Psoas muscle (tissue), 7 donors: ENCODE measurements at regions not wholly inside any gene's neighbourhood (a gene's known extent, or its start where the extent isn't known, plus 50 kb on each side); places are given as distances from the start of the nearest gene placed in this dataset.

Experiments
- ATAC-seq, 4 donors: fragments of 200-7000 bp; cut with Tn5 transposase; one replicate each; pipeline ENCODE4 v1.9.1; 2020; ENCODE audit warnings: moderate library complexity in 3 of 4, mild to moderate bottlenecking in 2 of 4
- DNase-seq, 2 donors: peaks; one replicate each; pipeline ENCODE4 v3.0.0-alpha.2; 2020
- H3K27ac ChIP-seq: fragments of 200-600 bp; one replicate; pipeline ENCODE4 v1.8.0; 2022
- H3K27me3 ChIP-seq, 3 donors: fragments of 200-600 bp in 1 of 3; one replicate each; pipeline versions ENCODE4 v1.6.1 to v1.8.0; 2013 to 2022; ENCODE audit warnings: low read length in 2 of 3, mild to moderate bottlenecking in 2 of 3, moderate library complexity in 1 of 3; ENCODE audit not compliant: insufficient read depth in 3 of 3
- H3K36me3 ChIP-seq, 2 donors: fragments of 200-600 bp in 1 of 2; one replicate each; pipeline versions ENCODE4 v1.6.1 to v1.8.0; 2013 to 2022; ENCODE audit warnings: low read depth in 1 of 2, mild to moderate bottlenecking in 1 of 2, moderate library complexity in 1 of 2; ENCODE audit not compliant: insufficient read depth in 1 of 2
- H3K4me1 ChIP-seq: fragments of 200-600 bp; one replicate; pipeline ENCODE4 v1.8.0; 2022
- H3K4me3 ChIP-seq: fragments of 200-600 bp; one replicate; pipeline ENCODE4 v1.8.0; 2022; ENCODE audit warnings: mild to moderate bottlenecking
- H3K9me3 ChIP-seq: fragments of 200-600 bp; one replicate; pipeline ENCODE4 v1.8.0; 2022
- whole genome bisulfite sequencing, 3 donors: extraction: QIAGEN DNeasy Blood & Tissue Kit; methylation state at CpG; one replicate each; pipeline versions ENCODE4 v1.1.6 to v1.1.7; 2013; 5-methylcytosine and 5-hydroxymethylcytosine counted together
- intact Hi-C, 2 donors: fragments of 100-400 bp; cut with DNase I; formaldehyde crosslinking; loops; one replicate each; pipeline versions ENCODE4 v1.11.0 to v1.14.2; 2022
- TF ChIP-seq, protein P1 (sequence below): fragments of 200-600 bp; IDR thresholded peaks from one replicate; pipeline ENCODE4 v1.8.0; 2022; ENCODE audit warnings: antibody characterized with exemption
- donor health status: healthy with polysubstance abuse.
- donor health status: DM: no; HTN: no; CAD: no; lungs with moderate emphysema.
- donor health status: Bipolar disorder and iron deficiency.
- donor health status: healthy.
- donor health status: DM: yes; HTN: yes; CAD: no.
- donor health status: DM: no; HTN: no; CAD: no.
- donor health status: DM: yes; HTN: yes; CAD: no.

DNA sequence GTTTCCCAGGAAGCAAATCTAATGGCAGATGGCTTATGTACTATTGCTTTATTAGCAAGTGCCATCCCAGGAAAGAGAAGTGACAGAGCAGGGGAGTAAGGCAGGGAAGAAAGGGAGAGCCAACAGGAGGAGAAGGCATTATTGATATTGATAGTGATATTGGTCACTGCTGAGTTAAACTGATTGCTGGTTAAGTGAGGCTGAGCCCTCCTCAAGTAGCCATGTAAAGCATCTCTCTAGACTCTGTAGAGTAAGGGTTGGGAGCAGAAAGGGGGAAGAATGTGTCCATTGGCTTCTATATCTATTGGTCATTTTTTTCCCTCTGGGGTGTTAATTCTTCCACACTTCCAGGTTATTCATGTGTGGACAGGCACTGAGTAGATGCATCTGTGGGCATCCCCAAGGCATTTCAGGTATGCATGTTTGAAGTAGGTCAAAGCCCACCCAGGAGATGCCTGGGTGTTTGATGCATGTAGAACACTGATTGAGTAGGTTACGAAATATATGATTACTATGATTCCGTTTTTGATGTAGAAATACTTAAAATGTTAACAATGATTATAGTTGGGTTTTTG, 290.5 kb upstream of the DPYD start:
- Histone ChIP-seq H3K27me3 (no peaks in the 10 kb centered on the region), H3K36me3 (no peaks in the 10 kb centered on the region), H3K4me1 (no peaks in the 10 kb centered on the region), H3K9me3 (no peaks in the 10 kb centered on the region), H3K4me3 (no peak overlapping the region), H3K27ac (no peak overlapping the region)
- TF ChIP-seq, protein P1, sequence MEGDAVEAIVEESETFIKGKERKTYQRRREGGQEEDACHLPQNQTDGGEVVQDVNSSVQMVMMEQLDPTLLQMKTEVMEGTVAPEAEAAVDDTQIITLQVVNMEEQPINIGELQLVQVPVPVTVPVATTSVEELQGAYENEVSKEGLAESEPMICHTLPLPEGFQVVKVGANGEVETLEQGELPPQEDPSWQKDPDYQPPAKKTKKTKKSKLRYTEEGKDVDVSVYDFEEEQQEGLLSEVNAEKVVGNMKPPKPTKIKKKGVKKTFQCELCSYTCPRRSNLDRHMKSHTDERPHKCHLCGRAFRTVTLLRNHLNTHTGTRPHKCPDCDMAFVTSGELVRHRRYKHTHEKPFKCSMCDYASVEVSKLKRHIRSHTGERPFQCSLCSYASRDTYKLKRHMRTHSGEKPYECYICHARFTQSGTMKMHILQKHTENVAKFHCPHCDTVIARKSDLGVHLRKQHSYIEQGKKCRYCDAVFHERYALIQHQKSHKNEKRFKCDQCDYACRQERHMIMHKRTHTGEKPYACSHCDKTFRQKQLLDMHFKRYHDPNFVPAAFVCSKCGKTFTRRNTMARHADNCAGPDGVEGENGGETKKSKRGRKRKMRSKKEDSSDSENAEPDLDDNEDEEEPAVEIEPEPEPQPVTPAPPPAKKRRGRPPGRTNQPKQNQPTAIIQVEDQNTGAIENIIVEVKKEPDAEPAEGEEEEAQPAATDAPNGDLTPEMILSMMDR: no peak
- DNase-seq: no peak
- no peak for ATAC-seq
- intact Hi-C loops: no loop called here
- 69 to 96% (median 96%) methylated on average over 2 of the region's 2 CpGs for WGBS, 3 donors

DNA sequence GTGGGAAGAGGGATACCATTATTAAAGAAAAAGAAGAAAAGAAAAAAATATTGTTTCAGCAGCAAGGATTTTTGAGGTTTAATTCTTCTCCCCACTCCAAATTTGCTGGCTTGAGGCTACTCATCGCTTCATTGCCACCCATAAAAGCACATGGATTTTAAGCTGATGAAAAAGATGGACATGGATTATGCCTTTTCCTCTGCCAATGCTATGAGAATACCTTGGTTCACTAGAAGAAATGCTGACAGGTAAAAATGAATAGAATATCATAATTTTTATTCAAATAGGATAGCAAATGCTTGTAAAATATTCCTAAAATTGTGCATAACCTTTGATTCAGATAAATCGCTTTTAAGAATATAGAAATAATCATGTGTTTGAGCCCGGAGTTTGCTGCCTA, 289.7 kb upstream of the DPYD start:
- intact Hi-C loops: no loop called here
- no peaks in the 10 kb centered on the region for H3K9me3 ChIP-seq
- H3K4me3 ChIP-seq: no peak overlapping the region
- no peak for ATAC-seq
- TF ChIP-seq, protein P1: no peak
- H3K4me1 ChIP-seq: no peaks in the 10 kb centered on the region
- H3K27me3 ChIP-seq: no peaks in the 10 kb centered on the region
- no peaks in the 10 kb centered on the region for H3K36me3 ChIP-seq
- 85 to 92% (median 90%) methylated on average over 3 of the region's 3 CpGs for WGBS, 3 donors
- no peak for DNase-seq
- no peak overlapping the region for H3K27ac ChIP-seq

- no peak overlapping the region for H3K27ac ChIP-seq
- H3K9me3 ChIP-seq: no peaks in the 10 kb centered on the region
- no peaks in the 10 kb centered on the region for H3K36me3 ChIP-seq
- WGBS, 3 donors: 30 to 41% (median 33%) methylated on average over 7 of the region's 7 CpGs
- ATAC-seq (no peak), DNase-seq (no peak)
- no peaks in the 10 kb centered on the region for H3K4me1 ChIP-seq
- TF ChIP-seq, protein P1: no peak
- intact Hi-C loops: no loop called here
- no peak overlapping the region for H3K4me3 ChIP-seq
- H3K27me3 ChIP-seq: no peaks in the 10 kb centered on the region
Measured at GRCh38 chr1:98210064-98210463, 289.2 kb upstream of the DPYD start.

- DNase-seq (no peak), ATAC-seq (no peak)
- Histone ChIP-seq H3K36me3 (no peaks in the 10 kb centered on the region), H3K27me3 (no peaks in the 10 kb centered on the region), H3K4me3 (no peak overlapping the region), H3K4me1 (no peaks in the 10 kb centered on the region), H3K27ac (no peak overlapping the region), H3K9me3 (no peaks in the 10 kb centered on the region)
- WGBS, 3 donors: 61 to 79% (median 72%) methylated on average over 1 of the region's 1 CpG
- intact Hi-C loops: no loop called here
- TF ChIP-seq, protein P1: no peak
Measured at GRCh38 chr1:98205291-98206017, 284.6 kb upstream of the DPYD start.

GRCh38 chr1:98203466-98203865, 282.6 kb upstream of the DPYD start:
- no peak overlapping the region for H3K27ac ChIP-seq
- TF ChIP-seq, protein P1: no peak
- DNase-seq (no peak), ATAC-seq (no peak)
- H3K4me3 ChIP-seq: no peak overlapping the region
- H3K36me3 ChIP-seq: no peaks in the 10 kb centered on the region
- no peaks in the 10 kb centered on the region for H3K9me3 ChIP-seq
- WGBS, 3 donors: 35 to 45% (median 38%) methylated on average over 2 of the region's 2 CpGs
- no peaks in the 10 kb centered on the region for H3K27me3 ChIP-seq
- H3K4me1 ChIP-seq: no peaks in the 10 kb centered on the region
- intact Hi-C loops: no loop called here
